ENCODE measurements at regions not wholly inside any gene's neighbourhood (a gene's known extent, or its start where the extent isn't known, plus 50 kb on each side); places are given as distances from the start of the nearest gene placed in this dataset.

- TF ChIP-seq CTCF (IDR thresholded peaks at IDR 0.05; ENCODE audit: low read depth, low read length), result no peak
- in situ Hi-C loops (cut with HindIII; ENCODE audit: low sequenced_read_pairs), result no loop called here
- DNase-seq (ENCODE audit: low read depth, low spot score), result no peak
- no peak overlapping the region for H3K4me3 ChIP-seq (ENCODE audit: low read depth, low read length)
These were observed 51.5 kb upstream of the DDR1 start for GRCh38 chr6:30832864-30833263.

- no peak overlapping the region for H3K4me3 ChIP-seq (ENCODE audit: low read depth, low read length)
- TF ChIP-seq CTCF (IDR thresholded peaks at IDR 0.05; ENCODE audit: low read depth, low read length), result no peak
- in situ Hi-C loops (cut with HindIII; ENCODE audit: low sequenced_read_pairs), result no loop called here
- no peak for DNase-seq (ENCODE audit: low read depth, low spot score)
These were observed 53.9 kb upstream of the DDR1 start for GRCh38 chr6:30830438-30830837.

- in situ Hi-C loops (cut with HindIII; ENCODE audit: low sequenced_read_pairs), result no loop called here
- H3K4me3 ChIP-seq (ENCODE audit: low read depth, low read length), result no peak overlapping the region
- TF ChIP-seq CTCF (IDR thresholded peaks at IDR 0.05; ENCODE audit: low read depth, low read length), result no peak
- DNase-seq (ENCODE audit: low read depth, low spot score), result no peak
These were observed 54.6 kb upstream of the DDR1 start for GRCh38 chr6:30829639-30830255.

GRCh38 chr6:30829033-30829432, 55.3 kb upstream of the DDR1 start:
- no peak for DNase-seq (ENCODE audit: low read depth, low spot score)
- in situ Hi-C loops (cut with HindIII; ENCODE audit: low sequenced_read_pairs), result no loop called here
- H3K4me3 ChIP-seq (ENCODE audit: low read depth, low read length), result no peak overlapping the region
- TF ChIP-seq CTCF (IDR thresholded peaks at IDR 0.05; ENCODE audit: low read depth, low read length), result no peak

GRCh38 chr6:30828027-30828962, 56.0 kb upstream of the DDR1 start:
- peak; percentile 92 for DNase-seq (ENCODE audit: low read depth, low spot score)
- no peak overlapping the region for H3K4me3 ChIP-seq (ENCODE audit: low read depth, low read length)
- TF ChIP-seq CTCF (IDR thresholded peaks at IDR 0.05; ENCODE audit: low read depth, low read length), result peak; percentile 96
- in situ Hi-C loops (cut with HindIII; ENCODE audit: low sequenced_read_pairs), result no loop called here

- TF ChIP-seq CTCF (IDR thresholded peaks at IDR 0.05; ENCODE audit: low read depth, low read length), result no peak
- in situ Hi-C loops (cut with HindIII; ENCODE audit: low sequenced_read_pairs), result no loop called here
- H3K4me3 ChIP-seq (ENCODE audit: low read depth, low read length), result no peak overlapping the region
- no peak for DNase-seq (ENCODE audit: low read depth, low spot score)
These were observed 57.4 kb upstream of the DDR1 start for GRCh38 chr6:30826961-30827342.
